Mesenchymal stem cell (in vitro differentiated cells and primary cell): ENCODE measurements at regions not wholly inside any gene's neighbourhood (a gene's known extent, or its start where the extent isn't known, plus 50 kb on each side); places are given as distances from the start of the nearest gene placed in this dataset.

Experiments used
- DNase-seq: peaks from one replicate; pipeline ENCODE4 v3.0.0-alpha.2; 2013
- H2AFZ ChIP-seq: one replicate; pipeline ENCODE4 v1.6.1; 2013; ENCODE audit warnings: low read depth, mild to moderate bottlenecking, control low read depth, inconsistent platforms, low read length, moderate library complexity
- H2AK5ac ChIP-seq: 2 replicates; pipeline ENCODE4 v1.6.1; 2013; ENCODE audit warnings: low read length, moderate library complexity, mild to moderate bottlenecking, inconsistent platforms; ENCODE audit not compliant: severe bottlenecking
- H2BK120ac ChIP-seq: one replicate; pipeline ENCODE4 v1.6.1; 2013; ENCODE audit warnings: low read depth, mild to moderate bottlenecking, inconsistent platforms, low read length, moderate library complexity
- H2BK12ac ChIP-seq, 2 experiments: one replicate each; pipeline ENCODE4 v1.6.1; 2013; ENCODE audit warnings: inconsistent platforms in 2 of 2, low read length in 2 of 2, mild to moderate bottlenecking in 2 of 2, moderate library complexity in 2 of 2, control low read depth in 1 of 2
- H2BK15ac ChIP-seq: one replicate; pipeline ENCODE4 v1.6.1; 2013; ENCODE audit warnings: mild to moderate bottlenecking, low read depth, inconsistent platforms; ENCODE audit not compliant: poor library complexity, severe bottlenecking
- H2BK5ac ChIP-seq: 2 replicates; pipeline ENCODE4 v1.6.1; 2013; ENCODE audit warnings: low read depth, mild to moderate bottlenecking, low read length, control low read depth, inconsistent platforms; ENCODE audit not compliant: poor library complexity, severe bottlenecking
- H3K14ac ChIP-seq, 2 experiments: one replicate each; pipeline ENCODE4 v1.6.1; 2013; ENCODE audit warnings: inconsistent platforms in 2 of 2, low read length in 2 of 2, control low read depth in 1 of 2, mild to moderate bottlenecking in 1 of 2, moderate library complexity in 1 of 2
- H3K18ac ChIP-seq, 2 experiments: one replicate each; pipeline ENCODE4 v1.6.1; 2013; ENCODE audit warnings: inconsistent platforms in 2 of 2, low read length in 2 of 2, control low read depth in 1 of 2, low read depth in 1 of 2, mild to moderate bottlenecking in 1 of 2
- H3K23ac ChIP-seq, 2 experiments: one replicate each; pipeline ENCODE4 v1.6.1; 2013; ENCODE audit warnings: inconsistent platforms in 2 of 2, low read length in 2 of 2, mild to moderate bottlenecking in 2 of 2, moderate library complexity in 2 of 2, control low read depth in 1 of 2
- H3K27ac ChIP-seq: 2 replicates; pipeline ENCODE4 v1.5.1; 2013; ENCODE audit warnings: mild to moderate bottlenecking, moderate library complexity, low read length, control low read depth, inconsistent platforms; ENCODE audit not compliant: poor library complexity, severe bottlenecking
- H3K27me3 ChIP-seq, 2 experiments: 2 replicates each; pipeline versions ENCODE4 v1.6.1 to v1.7.0; 2013; ENCODE audit warnings: low read length in 2 of 2, mild to moderate bottlenecking in 2 of 2, moderate library complexity in 2 of 2, control low read depth in 1 of 2, inconsistent platforms in 1 of 2; ENCODE audit not compliant: control insufficient read depth in 1 of 2, insufficient read depth in 1 of 2
- H3K36me3 ChIP-seq, 2 experiments: 2 replicates each; pipeline versions ENCODE4 v1.6.1 to v1.7.0; 2013; ENCODE audit warnings: low read length in 2 of 2, control low read depth in 1 of 2, inconsistent platforms in 1 of 2, low read depth in 1 of 2, mild to moderate bottlenecking in 1 of 2; ENCODE audit not compliant: insufficient read depth in 2 of 2, control insufficient read depth in 1 of 2
- H3K4ac ChIP-seq, 2 experiments: one replicate each; pipeline ENCODE4 v1.6.1; 2013; ENCODE audit warnings: inconsistent platforms in 2 of 2, low read length in 2 of 2, mild to moderate bottlenecking in 2 of 2, moderate library complexity in 2 of 2, control low read depth in 1 of 2, low read depth in 1 of 2
- H3K4me1 ChIP-seq: 2 replicates; pipeline ENCODE4 v1.6.1; 2013; ENCODE audit warnings: low read depth, low read length, control low read depth; ENCODE audit not compliant: control insufficient read depth, insufficient read depth
- H3K4me2 ChIP-seq: 2 replicates; pipeline ENCODE4 v1.6.1; 2013; ENCODE audit warnings: low read length, mild to moderate bottlenecking, inconsistent platforms; ENCODE audit not compliant: poor library complexity, severe bottlenecking
- H3K4me3 ChIP-seq, 2 experiments: 2 replicates each; pipeline versions ENCODE4 v1.5.1 to v1.7.0; 2013; ENCODE audit warnings: low read length in 2 of 2, mild to moderate bottlenecking in 2 of 2, control low read depth in 1 of 2, low read depth in 1 of 2; ENCODE audit not compliant: insufficient read depth in 1 of 2
- H3K79me1 ChIP-seq: replicated peaks from 2 replicates; pipeline ENCODE4 v1.6.1; 2013; ENCODE audit warnings: mild to moderate bottlenecking, control low read depth, low read length, inconsistent platforms; ENCODE audit not compliant: poor library complexity, severe bottlenecking
- H3K9ac ChIP-seq: 2 replicates; pipeline ENCODE4 v1.7.0; 2013; ENCODE audit warnings: mild to moderate bottlenecking, low read length, moderate library complexity
- H3K9me3 ChIP-seq: 2 replicates; pipeline ENCODE4 v1.7.0; 2013; ENCODE audit warnings: mild to moderate bottlenecking, low read length; ENCODE audit not compliant: control insufficient read depth
- H4K8ac ChIP-seq: one replicate; pipeline ENCODE4 v1.6.1; 2013; ENCODE audit warnings: inconsistent platforms, mild to moderate bottlenecking, low read length, moderate library complexity
- H4K91ac ChIP-seq: one replicate; pipeline ENCODE4 v1.6.1; 2013; ENCODE audit warnings: mild to moderate bottlenecking, low read length, inconsistent platforms
- WGBS: methylation state at CpG from one replicate; pipeline ENCODE4 v1.1.7; 2013; ENCODE audit warnings: mixed read lengths; 5-methylcytosine and 5-hydroxymethylcytosine counted together

GRCh38 chr14:85799668-85800067, 269.7 kb downstream of the FLRT2 start:
- no peak overlapping the region for H2BK12ac ChIP-seq
- no peak overlapping the region for H4K91ac ChIP-seq
- WGBS = no CpG with 5 or more reads among the region's 2 CpGs
- no peak overlapping the region for H3K23ac ChIP-seq
- no peak overlapping the region for H3K14ac ChIP-seq
- H3K4me2 ChIP-seq = no peak overlapping the region
- no peak overlapping the region for H3K4me3 ChIP-seq
- H2BK15ac ChIP-seq = no peak overlapping the region
- no peaks in the 10 kb centered on the region for H3K27me3 ChIP-seq
- H3K79me1 ChIP-seq = no peaks in the 10 kb centered on the region
- DNase-seq = no peak
- no peak overlapping the region for H2AFZ ChIP-seq
- H3K27ac ChIP-seq = no peak overlapping the region
- no peak overlapping the region for H3K9ac ChIP-seq
- no peak overlapping the region for H2AK5ac ChIP-seq
- no peaks in the 10 kb centered on the region for H3K36me3 ChIP-seq
- H2BK120ac ChIP-seq = no peak overlapping the region
- H2BK5ac ChIP-seq = no peak overlapping the region
- no peaks in the 10 kb centered on the region for H3K4me1 ChIP-seq
- H3K4ac ChIP-seq = no peak overlapping the region
- no peak overlapping the region for H4K8ac ChIP-seq
- no peak overlapping the region for H3K18ac ChIP-seq
- H3K9me3 ChIP-seq = no peaks in the 10 kb centered on the region

- Histone ChIP-seq H2BK120ac (no peak overlapping the region), H2AFZ (no peak overlapping the region), H4K91ac (no peak overlapping the region), H3K36me3 (no peaks in the 10 kb centered on the region), H2BK12ac (no peak overlapping the region), H3K14ac (no peak overlapping the region), H3K9ac (no peak overlapping the region), H3K27me3 (no peaks in the 10 kb centered on the region), H2BK15ac (no peak overlapping the region), H3K4me3 (no peak overlapping the region), H2AK5ac (no peak overlapping the region), H2BK5ac (no peak overlapping the region), H3K27ac (no peak overlapping the region), H3K4me2 (no peak overlapping the region), H3K79me1 (no peaks in the 10 kb centered on the region), H3K18ac (no peak overlapping the region), H4K8ac (no peak overlapping the region), H3K9me3 (no peaks in the 10 kb centered on the region), H3K23ac (no peak overlapping the region), H3K4me1 (no peaks in the 10 kb centered on the region), H3K4ac (no peak overlapping the region)
- DNase-seq = no peak
- WGBS = 87% methylated on average over 3 of the region's 5 CpGs
Observed at GRCh38 chr14:85798856-85799255, 268.9 kb downstream of the FLRT2 start.

DNA sequence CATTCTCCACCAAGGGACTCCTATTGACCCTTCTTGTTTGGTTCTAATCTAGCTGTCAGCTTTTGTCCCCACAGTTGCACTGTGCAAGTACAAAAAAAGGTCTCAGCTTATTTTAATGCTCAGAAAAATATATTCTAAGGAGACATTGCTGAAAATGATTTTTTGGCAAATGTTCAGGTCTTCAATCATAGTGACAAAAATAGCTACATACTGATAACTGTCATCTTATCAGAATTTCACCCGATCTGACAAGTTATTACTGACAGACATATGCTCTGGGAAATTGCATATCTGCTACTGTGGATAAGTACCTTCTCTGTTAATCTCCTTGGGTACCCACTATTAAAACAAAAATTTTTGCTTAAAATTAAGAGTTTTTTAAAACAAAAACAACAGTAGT, 263.6 kb downstream of the FLRT2 start:
- no peaks in the 10 kb centered on the region for H3K36me3 ChIP-seq
- H4K91ac ChIP-seq = no peak overlapping the region
- no peak overlapping the region for H3K27ac ChIP-seq
- H2AK5ac ChIP-seq = no peak overlapping the region
- no peak overlapping the region for H3K4me3 ChIP-seq
- H2BK5ac ChIP-seq = no peak overlapping the region
- no peak for DNase-seq
- H3K4ac ChIP-seq = no peak overlapping the region
- no peak overlapping the region for H2BK15ac ChIP-seq
- no peaks in the 10 kb centered on the region for H3K79me1 ChIP-seq
- H4K8ac ChIP-seq = no peak overlapping the region
- H3K18ac ChIP-seq = no peak overlapping the region
- H3K4me1 ChIP-seq = no peaks in the 10 kb centered on the region
- H3K9ac ChIP-seq = no peak overlapping the region
- H2BK120ac ChIP-seq = no peak overlapping the region
- H2BK12ac ChIP-seq = no peak overlapping the region
- H3K4me2 ChIP-seq = no peak overlapping the region
- no peaks in the 10 kb centered on the region for H3K27me3 ChIP-seq
- H3K9me3 ChIP-seq = no peaks in the 10 kb centered on the region
- H3K23ac ChIP-seq = no peak overlapping the region
- H2AFZ ChIP-seq = no peak overlapping the region
- no peak overlapping the region for H3K14ac ChIP-seq
- 67% methylated on average over 1 of the region's 1 CpG for WGBS

- no peak overlapping the region for H2AK5ac ChIP-seq
- no peaks in the 10 kb centered on the region for H3K79me1 ChIP-seq
- H3K4ac ChIP-seq = no peak overlapping the region
- no peak overlapping the region for H2AFZ ChIP-seq
- H2BK15ac ChIP-seq = no peak overlapping the region
- DNase-seq = no peak
- no peak overlapping the region for H3K23ac ChIP-seq
- H3K36me3 ChIP-seq = no peaks in the 10 kb centered on the region
- H3K14ac ChIP-seq = no peak overlapping the region
- H4K91ac ChIP-seq = no peak overlapping the region
- H3K27ac ChIP-seq = no peak overlapping the region
- no peaks in the 10 kb centered on the region for H3K9me3 ChIP-seq
- H4K8ac ChIP-seq = no peak overlapping the region
- no peak overlapping the region for H2BK5ac ChIP-seq
- H3K4me1 ChIP-seq = no peaks in the 10 kb centered on the region
- no peak overlapping the region for H3K18ac ChIP-seq
- 75% methylated on average over 2 of the region's 2 CpGs for WGBS
- H3K9ac ChIP-seq = no peak overlapping the region
- no peaks in the 10 kb centered on the region for H3K27me3 ChIP-seq
- no peak overlapping the region for H2BK120ac ChIP-seq
- no peak overlapping the region for H3K4me3 ChIP-seq
- no peak overlapping the region for H2BK12ac ChIP-seq
- no peak overlapping the region for H3K4me2 ChIP-seq
Observed at GRCh38 chr14:85789506-85789905, 259.6 kb downstream of the FLRT2 start.
